Mucosa of rectum (tissue), 2 donors: ENCODE measurements at regions not wholly inside any gene's neighbourhood (a gene's known extent, or its start where the extent isn't known, plus 50 kb on each side); places are given as distances from the start of the nearest gene placed in this dataset.
"Not testable (repeated sequence)": the region's sequence is repeated elsewhere in the genome, so short reads cannot be mapped to it uniquely, and the experiment has no call there.

Experiments
- H3K27ac ChIP-seq, 2 donors: one replicate each; pipeline ENCODE4 v1.7.0; 2013; ENCODE audit warnings: inconsistent platforms in 2 of 2, low read depth in 2 of 2, low read length in 2 of 2
- H3K27me3 ChIP-seq, 2 donors: one replicate each; pipeline ENCODE4 v1.7.0; 2013; ENCODE audit warnings: low read length in 2 of 2; ENCODE audit not compliant: control insufficient read depth in 2 of 2, insufficient read depth in 2 of 2
- H3K36me3 ChIP-seq, 2 donors: one replicate each; pipeline ENCODE4 v1.7.0; 2013; ENCODE audit warnings: low read length in 2 of 2; ENCODE audit not compliant: control insufficient read depth in 2 of 2, insufficient read depth in 2 of 2
- H3K4me1 ChIP-seq, 2 donors: one replicate each; pipeline ENCODE4 v1.7.0; 2013; ENCODE audit warnings: low read length in 2 of 2, mild to moderate bottlenecking in 1 of 2; ENCODE audit not compliant: control insufficient read depth in 2 of 2, insufficient read depth in 2 of 2
- H3K4me3 ChIP-seq, 2 donors: one replicate each; pipeline ENCODE4 v1.7.0; 2013; ENCODE audit warnings: low read length in 2 of 2
- H3K9ac ChIP-seq, 2 donors: one replicate each; pipeline ENCODE4 v1.7.0; 2013; ENCODE audit warnings: low read length in 2 of 2, low read depth in 1 of 2, mild to moderate bottlenecking in 1 of 2
- H3K9me3 ChIP-seq, 2 donors: one replicate each; pipeline ENCODE4 v1.7.0; 2013; ENCODE audit warnings: low read length in 2 of 2; ENCODE audit not compliant: control insufficient read depth in 2 of 2
- donor health status: healthy.
- donor health status: Normal muscosa, but diverticular disease.

GRCh38 chr2:61723364-61723763 is 130.5 kb downstream of the FAM161A start:
- not testable (repeated sequence) for H3K36me3 ChIP-seq, H3K9me3 ChIP-seq, H3K27me3 ChIP-seq

GRCh38 chr2:61722800-61723199 is 131.1 kb downstream of the FAM161A start:
- Histone ChIP-seq H3K36me3 (no peaks in the 10 kb centered on the region), H3K4me3 (no peak overlapping the region), H3K27me3 (no peaks in the 10 kb centered on the region), H3K4me1 (no peaks in the 10 kb centered on the region), H3K9ac (no peak overlapping the region), H3K9me3 (peaks cover 0 to 2% of the 10 kb centered on the region in 2 donors), H3K27ac (no peak overlapping the region)

More at GRCh38 chr2:61723364-61723763, 130.5 kb downstream of the FAM161A start:
- not testable (repeated sequence) for H3K4me1 ChIP-seq, H3K27ac ChIP-seq, H3K4me3 ChIP-seq, H3K9ac ChIP-seq

GRCh38 chr2:61722318-61722717 is 131.5 kb downstream of the FAM161A start:
- Histone ChIP-seq H3K27me3 (no peaks in the 10 kb centered on the region), H3K9ac (no peak overlapping the region), H3K4me1 (no peaks in the 10 kb centered on the region), H3K27ac (no peak overlapping the region), H3K36me3 (no peaks in the 10 kb centered on the region), H3K9me3 (peaks cover 0 to 2% of the 10 kb centered on the region in 2 donors), H3K4me3 (no peak overlapping the region)

- Histone ChIP-seq H3K4me1 (no peaks in the 10 kb centered on the region), H3K27ac (no peak overlapping the region), H3K4me3 (no peak overlapping the region), H3K27me3 (no peaks in the 10 kb centered on the region), H3K36me3 (no peaks in the 10 kb centered on the region), H3K9me3 (no peaks in the 10 kb centered on the region), H3K9ac (no peak overlapping the region)
Measured at GRCh38 chr2:61721382-61721781, 132.5 kb downstream of the FAM161A start.

- Histone ChIP-seq H3K27me3 (no peaks in the 10 kb centered on the region), H3K36me3 (no peaks in the 10 kb centered on the region), H3K9me3 (no peaks in the 10 kb centered on the region), H3K9ac (no peak overlapping the region), H3K27ac (no peak overlapping the region), H3K4me3 (no peak overlapping the region), H3K4me1 (no peaks in the 10 kb centered on the region)
Measured at GRCh38 chr2:61720911-61721310, 132.9 kb downstream of the FAM161A start.

- Histone ChIP-seq H3K9me3 (no peaks in the 10 kb centered on the region), H3K9ac (no peak overlapping the region), H3K4me1 (no peaks in the 10 kb centered on the region), H3K36me3 (no peaks in the 10 kb centered on the region), H3K4me3 (no peak overlapping the region), H3K27ac (no peak overlapping the region), H3K27me3 (no peaks in the 10 kb centered on the region)
Measured at GRCh38 chr2:61718965-61719364, 134.9 kb downstream of the FAM161A start.

- Histone ChIP-seq H3K27ac (no peak overlapping the region), H3K4me3 (no peak overlapping the region), H3K4me1 (no peaks in the 10 kb centered on the region), H3K9me3 (no peaks in the 10 kb centered on the region), H3K9ac (no peak overlapping the region), H3K27me3 (no peaks in the 10 kb centered on the region), H3K36me3 (no peaks in the 10 kb centered on the region)
Measured at GRCh38 chr2:61715506-61715905, 138.4 kb downstream of the FAM161A start.

- Histone ChIP-seq H3K36me3 (no peaks in the 10 kb centered on the region), H3K9me3 (no peaks in the 10 kb centered on the region), H3K4me1 (no peaks in the 10 kb centered on the region), H3K9ac (no peak overlapping the region), H3K27me3 (no peaks in the 10 kb centered on the region), H3K27ac (no peak overlapping the region), H3K4me3 (no peak overlapping the region)
Measured at GRCh38 chr2:61714210-61714609, 139.7 kb downstream of the FAM161A start.

GRCh38 chr2:61713457-61713856 is 140.4 kb downstream of the FAM161A start:
- H3K36me3 ChIP-seq = no peaks in the 10 kb centered on the region
- no peak overlapping the region for H3K9ac ChIP-seq
- no peaks in the 10 kb centered on the region for H3K27me3 ChIP-seq
- no peaks in the 10 kb centered on the region for H3K9me3 ChIP-seq
- no peak overlapping the region for H3K4me3 ChIP-seq
- no peak overlapping the region for H3K27ac ChIP-seq
- H3K4me1 ChIP-seq = no peaks in the 10 kb centered on the region

GRCh38 chr2:61712060-61712459 is 141.8 kb downstream of the FAM161A start:
- Histone ChIP-seq H3K36me3 (no peaks in the 10 kb centered on the region), H3K9ac (no peak overlapping the region), H3K9me3 (no peaks in the 10 kb centered on the region), H3K4me3 (no peak overlapping the region), H3K27me3 (no peaks in the 10 kb centered on the region), H3K4me1 (no peaks in the 10 kb centered on the region), H3K27ac (no peak overlapping the region)

- Histone ChIP-seq H3K27ac (no peak overlapping the region), H3K9me3 (no peaks in the 10 kb centered on the region), H3K4me3 (no peak overlapping the region), H3K36me3 (no peaks in the 10 kb centered on the region), H3K4me1 (no peaks in the 10 kb centered on the region), H3K9ac (no peak overlapping the region), H3K27me3 (no peaks in the 10 kb centered on the region)
Measured at GRCh38 chr2:61710711-61711110, 143.1 kb downstream of the FAM161A start.
